GM12865 (cell line): ENCODE measurements at regions not wholly inside any gene's neighbourhood (a gene's known extent, or its start where the extent isn't known, plus 50 kb on each side); places are given as distances from the start of the nearest gene placed in this dataset.
"Not testable (repeated sequence)": the region's sequence is repeated elsewhere in the genome, so short reads cannot be mapped to it uniquely, and the experiment has no call there.

ENCODE experiments used
- DNase-seq: peaks from one replicate; pipeline ENCODE4 v3.0.0; 2010; ENCODE audit warnings: low read depth
- H3K4me3 ChIP-seq: 2 replicates; pipeline ENCODE4 v1.5.1; 2011; ENCODE audit warnings: mild to moderate bottlenecking, low read depth, low read length, control low read depth
- TF ChIP-seq, protein P1 (sequence below): IDR thresholded peaks from 2 replicates; pipeline ENCODE4 v1.5.1; 2011; ENCODE audit warnings: low read length, control low read depth, low read depth, inconsistent platforms; ENCODE audit not compliant: insufficient read depth; ENCODE audit errors: missing control alignments

DNA sequence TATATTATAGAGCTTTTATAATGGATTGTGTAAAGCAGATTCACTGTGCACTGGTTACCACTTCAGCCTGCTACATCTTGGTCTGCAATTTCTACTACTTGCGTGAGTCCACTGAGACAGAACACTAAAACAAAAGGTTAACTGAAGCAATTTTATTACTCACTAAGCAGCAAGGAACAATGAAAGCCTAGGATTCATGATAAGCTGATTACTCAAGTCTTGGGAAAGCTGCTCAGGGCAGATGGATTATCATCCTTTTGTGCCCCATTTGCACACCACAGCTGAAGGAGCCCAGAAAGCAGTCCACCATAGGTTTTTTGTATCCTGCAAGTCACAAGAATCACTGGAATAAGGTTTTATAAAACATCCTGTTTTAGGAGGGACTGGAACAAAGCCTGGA, 1215.2 kb upstream of the TMEFF2 start:
- no peak overlapping the region for H3K4me3 ChIP-seq
- TF ChIP-seq, protein P1, sequence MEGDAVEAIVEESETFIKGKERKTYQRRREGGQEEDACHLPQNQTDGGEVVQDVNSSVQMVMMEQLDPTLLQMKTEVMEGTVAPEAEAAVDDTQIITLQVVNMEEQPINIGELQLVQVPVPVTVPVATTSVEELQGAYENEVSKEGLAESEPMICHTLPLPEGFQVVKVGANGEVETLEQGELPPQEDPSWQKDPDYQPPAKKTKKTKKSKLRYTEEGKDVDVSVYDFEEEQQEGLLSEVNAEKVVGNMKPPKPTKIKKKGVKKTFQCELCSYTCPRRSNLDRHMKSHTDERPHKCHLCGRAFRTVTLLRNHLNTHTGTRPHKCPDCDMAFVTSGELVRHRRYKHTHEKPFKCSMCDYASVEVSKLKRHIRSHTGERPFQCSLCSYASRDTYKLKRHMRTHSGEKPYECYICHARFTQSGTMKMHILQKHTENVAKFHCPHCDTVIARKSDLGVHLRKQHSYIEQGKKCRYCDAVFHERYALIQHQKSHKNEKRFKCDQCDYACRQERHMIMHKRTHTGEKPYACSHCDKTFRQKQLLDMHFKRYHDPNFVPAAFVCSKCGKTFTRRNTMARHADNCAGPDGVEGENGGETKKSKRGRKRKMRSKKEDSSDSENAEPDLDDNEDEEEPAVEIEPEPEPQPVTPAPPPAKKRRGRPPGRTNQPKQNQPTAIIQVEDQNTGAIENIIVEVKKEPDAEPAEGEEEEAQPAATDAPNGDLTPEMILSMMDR = no peak
- DNase-seq = no peak

DNA sequence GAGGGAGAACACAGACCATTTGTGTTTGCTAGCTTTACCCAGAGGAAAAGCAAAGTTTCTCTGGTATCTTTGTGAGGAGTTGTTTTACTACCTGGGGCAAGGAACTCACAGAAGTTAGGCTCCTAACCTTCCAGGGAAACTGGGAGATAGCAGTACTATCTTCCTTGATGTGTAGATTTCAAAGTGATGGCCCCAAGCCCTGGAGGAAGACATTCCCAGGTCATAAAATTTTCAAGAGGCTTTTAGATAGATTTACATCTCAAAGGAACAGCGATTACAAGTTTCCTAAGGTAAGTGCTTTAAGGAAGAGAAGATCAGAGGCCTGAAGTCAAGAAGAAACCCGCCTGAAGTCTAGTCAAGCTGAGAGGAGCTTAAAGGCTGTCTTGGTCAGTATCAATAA, 1187.8 kb upstream of the TMEFF2 start:
- TF ChIP-seq, protein P1 = no peak
- no peak overlapping the region for H3K4me3 ChIP-seq
- DNase-seq = no peak

DNA sequence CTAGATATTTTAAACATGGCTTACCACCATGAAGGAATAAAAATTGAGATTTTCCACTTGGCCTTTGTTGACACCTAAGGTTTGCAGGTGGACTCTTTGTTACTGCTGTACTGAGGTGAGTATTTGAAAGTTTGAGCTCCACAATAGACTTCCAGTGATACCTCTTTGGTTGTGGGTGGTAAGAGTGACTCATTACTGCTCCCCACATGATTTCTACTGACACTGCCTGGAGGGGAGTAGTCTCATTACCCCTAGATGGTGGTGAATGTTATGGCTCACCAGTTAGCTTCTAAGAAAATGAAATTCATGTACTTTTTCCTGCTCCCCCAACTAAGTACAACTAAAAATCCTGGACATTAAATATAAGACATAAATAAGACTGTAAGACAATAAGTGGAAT, 1183.1 kb upstream of the TMEFF2 start:
- TF ChIP-seq, protein P1 = no peak
- no peak for DNase-seq
- no peak overlapping the region for H3K4me3 ChIP-seq

DNA sequence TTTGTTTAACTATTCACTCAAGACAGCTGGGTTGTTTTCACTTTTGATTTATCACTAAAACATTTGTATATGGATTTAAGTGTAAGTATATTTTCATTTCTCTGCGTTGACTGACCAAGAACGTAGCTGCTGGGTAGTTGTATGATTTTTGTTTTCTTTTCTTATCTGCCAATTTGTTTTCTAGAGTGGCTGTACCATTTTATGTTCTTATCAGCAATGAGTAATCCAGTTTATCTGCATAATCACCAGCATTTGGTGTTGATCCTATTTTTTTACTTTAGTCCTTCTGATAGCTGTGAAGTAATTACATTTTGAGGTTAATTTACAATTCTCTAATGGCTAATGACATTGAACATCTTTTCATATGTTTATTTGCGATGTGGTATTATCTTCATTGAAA, 1178.4 kb upstream of the TMEFF2 start:
- no peak overlapping the region for H3K4me3 ChIP-seq
- DNase-seq = no peak
- TF ChIP-seq, protein P1 = no peak

DNA sequence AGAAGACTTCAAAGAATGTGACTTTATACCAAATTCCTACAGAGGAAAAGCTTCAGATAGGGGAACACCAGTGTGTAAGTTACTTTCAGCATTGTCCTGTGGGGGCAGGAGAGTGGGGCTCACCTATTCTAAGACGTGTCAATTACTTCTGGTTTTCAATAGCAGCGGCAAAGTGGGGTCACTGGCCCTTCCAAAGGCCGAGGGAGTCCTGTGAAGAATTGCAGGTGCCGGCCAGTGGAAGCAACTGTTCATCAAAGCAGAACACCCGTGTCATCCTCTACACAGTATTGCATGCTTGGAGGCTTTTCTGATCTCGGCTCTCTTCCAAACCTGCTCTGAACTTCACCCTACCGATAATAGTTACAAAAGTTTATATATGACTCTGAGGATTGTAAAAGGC, 1176.5 kb upstream of the TMEFF2 start:
- no peak for DNase-seq
- TF ChIP-seq, protein P1 = no peak
- no peak overlapping the region for H3K4me3 ChIP-seq

DNA sequence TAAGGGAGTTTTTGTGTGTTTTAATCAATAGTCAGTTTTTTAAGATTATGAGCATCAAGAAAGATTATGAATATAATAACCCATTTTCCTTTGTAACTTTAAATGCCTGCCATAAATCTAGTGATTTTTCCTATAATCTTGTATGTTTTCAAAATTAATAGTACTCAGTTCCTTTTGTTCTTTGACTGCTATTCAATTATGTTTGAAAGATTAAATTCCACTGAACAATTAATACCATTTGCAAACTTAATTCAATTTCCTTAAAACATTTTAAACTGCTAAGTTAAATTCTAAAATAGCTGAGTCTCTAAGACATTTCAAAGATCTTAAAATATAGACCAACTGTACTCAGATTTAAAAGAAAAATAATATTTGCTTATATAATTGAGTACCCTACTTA, 1173.9 kb upstream of the TMEFF2 start:
- DNase-seq = no peak
- no peak overlapping the region for H3K4me3 ChIP-seq
- TF ChIP-seq, protein P1 = no peak

DNA sequence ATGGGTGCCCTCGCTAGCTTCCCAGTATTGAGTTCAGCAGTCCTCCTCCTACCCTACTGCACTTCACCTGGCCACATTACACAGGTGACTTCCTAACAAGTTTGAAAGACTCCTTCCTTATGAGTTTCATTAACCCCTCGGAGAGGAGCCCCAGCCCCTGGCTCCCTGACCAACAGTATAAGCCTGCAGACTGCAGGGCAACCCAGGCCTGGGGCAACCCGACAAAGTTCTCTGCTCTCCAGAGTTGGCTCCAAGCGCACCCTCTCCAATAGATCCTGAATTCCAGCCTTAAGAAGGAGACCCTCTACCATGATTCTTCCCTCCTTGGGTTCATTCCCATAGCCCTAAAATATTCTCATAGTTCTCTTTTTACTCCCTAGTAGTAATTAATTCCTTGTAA, 1162.8 kb upstream of the TMEFF2 start:
- no peak overlapping the region for H3K4me3 ChIP-seq
- no peak for DNase-seq
- TF ChIP-seq, protein P1 = no peak

DNA sequence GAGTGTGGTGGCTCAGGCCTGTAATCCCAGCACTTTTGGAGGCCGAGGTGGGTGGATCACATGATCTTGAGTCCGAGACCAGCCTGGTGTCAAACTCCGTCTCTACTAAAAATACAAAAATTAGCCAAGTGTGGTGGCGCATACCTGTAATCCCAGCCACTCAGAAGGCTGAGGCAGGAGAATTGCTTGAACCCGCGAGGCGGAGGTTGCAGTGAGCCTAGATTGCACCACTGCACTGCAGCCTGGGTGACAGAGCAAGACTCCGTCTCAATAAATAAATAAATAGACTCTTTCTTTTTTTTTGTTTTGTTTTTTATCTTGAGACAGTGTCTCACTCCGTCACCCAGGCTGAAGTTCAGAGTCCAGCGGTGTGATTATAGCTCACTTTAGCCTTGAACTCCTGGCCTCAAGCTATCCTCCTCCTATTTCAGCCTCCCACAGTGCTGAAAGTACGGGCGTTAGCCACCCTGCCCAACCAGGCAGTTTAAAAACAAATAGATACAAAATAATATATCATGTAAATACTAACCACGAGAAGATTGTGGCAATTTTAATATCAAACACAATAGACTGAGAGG, 1158.0 kb upstream of the TMEFF2 start:
- H3K4me3 ChIP-seq = not testable (repeated sequence)

More for the DNA sequence above, 1158.0 kb upstream of the TMEFF2 start:
- not testable (repeated sequence) for DNase-seq
